Ovary (tissue), 3 donors: ENCODE measurements at regions not wholly inside any gene's neighbourhood (a gene's known extent, or its start where the extent isn't known, plus 50 kb on each side); places are given as distances from the start of the nearest gene placed in this dataset.

Experiments
- CTCF ChIP-seq, 3 donors: fragments of 450-650 bp in 2 of 3; fragments of 200-600 bp in 1 of 3; IDR thresholded peaks; one replicate each; pipeline versions ENCODE4 v1.5.1 to v1.8.0; 2016 to 2022; ENCODE audit warnings: antibody characterized with exemption in 3 of 3, mild to moderate bottlenecking in 1 of 3
- EP300 ChIP-seq: sonication (generic); formaldehyde crosslinking; IDR thresholded peaks from one replicate; pipeline ENCODE4 v1.6.1; 2017; ENCODE audit warnings: antibody characterized with exemption
- POLR2A ChIP-seq: fragments of 450-650 bp; IDR thresholded peaks from one replicate; pipeline ENCODE4 v1.6.1; 2017; ENCODE audit warnings: antibody characterized with exemption, mild to moderate bottlenecking, moderate library complexity
- donor health status: DM: no; HTN: no; CAD: no.

GRCh38 chr5:117296872-117297271, 722.2 kb upstream of the SEMA6A start:
- TF ChIP-seq CTCF (IDR thresholded peaks at IDR 0.05) (no peak), EP300 (no peak), POLR2A (no peak)
